ENCODE measurements at regions not wholly inside any gene's neighbourhood (a gene's known extent, or its start where the extent isn't known, plus 50 kb on each side); places are given as distances from the start of the nearest gene placed in this dataset.

DNA sequence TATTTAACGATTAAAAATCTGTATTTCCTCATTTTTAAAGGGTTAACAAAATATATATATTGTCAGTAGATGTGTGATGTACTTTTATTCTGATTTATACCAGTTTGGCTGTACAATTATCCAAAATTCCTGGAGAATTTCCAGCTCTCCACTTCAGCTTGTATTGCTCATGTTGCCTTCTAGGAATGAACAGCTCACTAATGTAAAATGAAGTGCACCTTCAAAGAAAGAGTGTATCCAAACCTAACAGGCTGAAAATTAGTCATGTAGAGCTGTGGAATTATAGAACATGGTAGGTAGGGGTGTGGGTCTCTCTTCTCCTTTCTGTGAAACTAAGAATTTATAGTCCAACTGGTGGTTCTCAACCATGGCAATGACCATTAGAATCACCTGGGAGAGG lies 362.0 kb downstream of the ETNK1 start:
- intact Hi-C loops (cut with DNase I; ENCODE audit: low total_unique reads) (no loop called here), in situ Hi-C loops (cut with MboI; ENCODE audit: low pct_ligation_motif_present in 1 of 4, low pct_unique_long_range_greater_than_20kb in 1 of 4, low sequenced_read_pairs in 3 of 4) (no loop called here)
- Histone ChIP-seq H3K27me3 (no peaks in the 10 kb centered on the region), H3K4me3 (no peak overlapping the region), H3K27ac (no peak overlapping the region), H3K36me3 (no peaks in the 10 kb centered on the region), H3K9me3 (no peaks in the 10 kb centered on the region), H3K4me1 (no peaks in the 10 kb centered on the region)
- TF ChIP-seq, protein P1, sequence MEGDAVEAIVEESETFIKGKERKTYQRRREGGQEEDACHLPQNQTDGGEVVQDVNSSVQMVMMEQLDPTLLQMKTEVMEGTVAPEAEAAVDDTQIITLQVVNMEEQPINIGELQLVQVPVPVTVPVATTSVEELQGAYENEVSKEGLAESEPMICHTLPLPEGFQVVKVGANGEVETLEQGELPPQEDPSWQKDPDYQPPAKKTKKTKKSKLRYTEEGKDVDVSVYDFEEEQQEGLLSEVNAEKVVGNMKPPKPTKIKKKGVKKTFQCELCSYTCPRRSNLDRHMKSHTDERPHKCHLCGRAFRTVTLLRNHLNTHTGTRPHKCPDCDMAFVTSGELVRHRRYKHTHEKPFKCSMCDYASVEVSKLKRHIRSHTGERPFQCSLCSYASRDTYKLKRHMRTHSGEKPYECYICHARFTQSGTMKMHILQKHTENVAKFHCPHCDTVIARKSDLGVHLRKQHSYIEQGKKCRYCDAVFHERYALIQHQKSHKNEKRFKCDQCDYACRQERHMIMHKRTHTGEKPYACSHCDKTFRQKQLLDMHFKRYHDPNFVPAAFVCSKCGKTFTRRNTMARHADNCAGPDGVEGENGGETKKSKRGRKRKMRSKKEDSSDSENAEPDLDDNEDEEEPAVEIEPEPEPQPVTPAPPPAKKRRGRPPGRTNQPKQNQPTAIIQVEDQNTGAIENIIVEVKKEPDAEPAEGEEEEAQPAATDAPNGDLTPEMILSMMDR (IDR thresholded peaks at IDR 0.05) = no peak
- TF ChIP-seq POLR2A (IDR thresholded peaks at IDR 0.05) (no peak), EP300 (IDR thresholded peaks at IDR 0.05; ENCODE audit: low read depth) (no peak), POLR2AphosphoS5 (IDR thresholded peaks at IDR 0.05) (no peak)
- WGBS, 2 donors (ENCODE audit: low coverage in 1 of 2) = 70 to 93% methylated on average over 1 of the region's 1 CpG
- no peak for DNase-seq

DNA sequence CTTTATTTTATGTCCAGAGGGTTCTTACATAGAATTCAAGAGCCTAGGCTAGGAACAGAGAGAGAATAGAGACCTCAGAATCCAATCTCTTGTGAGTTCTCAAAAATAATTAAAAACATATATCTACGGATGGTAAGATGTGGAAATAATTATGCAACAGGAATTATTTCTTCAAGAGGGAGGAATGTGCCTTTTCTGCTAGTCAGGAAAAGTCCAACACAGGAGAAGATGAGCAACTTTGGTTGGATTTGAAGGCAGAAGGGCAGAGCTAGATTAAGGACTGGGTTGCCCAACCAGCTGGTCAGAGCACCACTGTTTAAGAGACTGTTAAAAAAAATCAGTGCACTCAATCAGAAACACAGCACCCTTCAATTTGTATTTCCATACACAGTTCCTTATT lies 365.5 kb downstream of the ETNK1 start:
- in situ Hi-C loops (cut with MboI; ENCODE audit: low pct_ligation_motif_present in 1 of 4, low pct_unique_long_range_greater_than_20kb in 1 of 4, low sequenced_read_pairs in 3 of 4) (no loop called here), intact Hi-C loops (cut with DNase I; ENCODE audit: low total_unique reads) (no loop called here)
- Histone ChIP-seq H3K27me3 (no peaks in the 10 kb centered on the region), H3K27ac (no peak overlapping the region), H3K4me1 (no peaks in the 10 kb centered on the region), H3K9me3 (no peaks in the 10 kb centered on the region), H3K36me3 (no peaks in the 10 kb centered on the region), H3K4me3 (no peak overlapping the region)
- 76 to 100% methylated on average over 1 of the region's 1 CpG for WGBS, 2 donors (ENCODE audit: low coverage in 1 of 2)
- DNase-seq = no peak
- TF ChIP-seq, protein P1 (IDR thresholded peaks at IDR 0.05) = no peak
- TF ChIP-seq POLR2AphosphoS5 (IDR thresholded peaks at IDR 0.05) = no peak
- no peak for TF ChIP-seq EP300 (IDR thresholded peaks at IDR 0.05; ENCODE audit: low read depth)
- TF ChIP-seq POLR2A (IDR thresholded peaks at IDR 0.05) = no peak

DNA sequence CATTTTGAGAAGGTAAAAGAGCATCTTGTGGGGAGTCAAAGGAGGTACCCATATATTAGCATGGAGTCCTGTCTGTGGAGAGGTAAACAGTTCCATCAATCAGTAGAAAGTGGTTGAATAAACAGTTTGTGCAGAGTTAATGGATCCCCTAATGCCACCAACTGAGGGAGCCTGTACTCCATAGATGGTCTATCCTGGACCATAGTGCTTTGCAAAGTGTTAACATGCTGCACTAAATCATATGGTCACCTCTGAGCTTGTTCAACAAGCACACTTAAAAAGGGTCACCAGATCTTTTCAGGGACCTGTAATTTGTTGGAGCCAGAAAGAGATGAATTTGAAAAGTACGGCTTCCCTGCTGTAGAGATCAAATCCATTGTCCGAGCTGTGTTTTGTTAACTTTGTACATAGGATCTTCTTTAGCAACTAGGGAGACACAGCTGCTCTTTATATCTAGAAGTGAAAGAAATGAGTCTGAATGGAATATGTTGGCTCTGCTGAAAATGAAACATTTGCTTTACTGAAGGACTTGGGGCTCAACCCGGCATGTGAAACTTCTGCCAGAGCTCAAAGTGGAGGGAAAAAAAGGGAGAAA lies 366.4 kb downstream of the ETNK1 start:
- no peaks in the 10 kb centered on the region for H3K9me3 ChIP-seq
- TF ChIP-seq, protein P1 (IDR thresholded peaks at IDR 0.05) = no peak
- TF ChIP-seq POLR2AphosphoS5 (IDR thresholded peaks at IDR 0.05) = no peak
- TF ChIP-seq POLR2A (IDR thresholded peaks at IDR 0.05) = no peak
- no peak for TF ChIP-seq EP300 (IDR thresholded peaks at IDR 0.05; ENCODE audit: low read depth)
- in situ Hi-C loops (cut with MboI; ENCODE audit: low pct_ligation_motif_present in 1 of 4, low pct_unique_long_range_greater_than_20kb in 1 of 4, low sequenced_read_pairs in 3 of 4) (no loop called here), intact Hi-C loops (cut with DNase I; ENCODE audit: low total_unique reads) (no loop called here)
- no peak overlapping the region for H3K27ac ChIP-seq
- no peaks in the 10 kb centered on the region for H3K27me3 ChIP-seq
- DNase-seq = no peak
- no peaks in the 10 kb centered on the region for H3K4me1 ChIP-seq
- H3K36me3 ChIP-seq = no peaks in the 10 kb centered on the region
- no peak overlapping the region for H3K4me3 ChIP-seq
- 47 to 68% methylated on average over 1 to 3 of the region's 3 CpGs for WGBS, 2 donors (ENCODE audit: low coverage in 1 of 2)

DNA sequence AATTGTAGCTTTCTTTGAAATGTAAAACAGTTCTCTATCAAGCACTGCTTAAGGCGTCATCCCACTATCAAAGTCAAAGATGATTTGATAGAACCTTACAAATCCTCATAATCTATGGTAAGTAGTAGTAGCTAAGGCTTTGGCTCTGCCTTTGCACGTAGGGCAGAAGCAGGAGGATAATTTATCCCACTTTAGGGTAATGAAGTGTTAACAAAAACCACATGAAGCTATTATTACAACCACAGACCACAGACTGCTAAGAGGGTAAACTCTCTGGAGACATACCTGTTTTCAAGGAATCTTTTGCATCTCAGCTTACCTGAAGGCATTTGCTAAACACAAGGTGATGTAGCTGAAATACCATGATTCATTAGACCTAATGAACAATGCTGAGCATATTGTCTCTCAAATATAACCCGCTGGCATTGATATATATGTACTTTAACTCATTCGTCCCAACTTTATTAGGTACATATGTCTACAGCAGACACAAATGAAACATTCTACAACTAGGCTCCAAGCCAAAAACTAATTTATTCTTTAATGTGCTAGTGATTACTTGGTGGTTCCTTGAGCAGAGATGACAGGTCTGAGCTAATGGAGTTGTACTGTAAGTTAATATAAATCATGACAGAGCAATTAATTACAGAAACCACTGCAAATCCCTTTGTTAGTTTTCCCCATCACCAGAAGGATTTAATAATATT lies 368.8 kb downstream of the ETNK1 start:
- 68 to 69% methylated on average over 3 to 4 of the region's 4 CpGs for WGBS, 2 donors (ENCODE audit: low coverage in 1 of 2)
- intact Hi-C loops (cut with DNase I; ENCODE audit: low total_unique reads) = no loop called here

More for the DNA sequence above, 368.8 kb downstream of the ETNK1 start:
- Histone ChIP-seq H3K4me1 (no peaks in the 10 kb centered on the region), H3K27me3 (no peaks in the 10 kb centered on the region), H3K36me3 (no peaks in the 10 kb centered on the region), H3K27ac (no peak overlapping the region), H3K9me3 (no peaks in the 10 kb centered on the region), H3K4me3 (no peak overlapping the region)
- TF ChIP-seq POLR2A (IDR thresholded peaks at IDR 0.05) (no peak), POLR2AphosphoS5 (IDR thresholded peaks at IDR 0.05) (no peak), EP300 (IDR thresholded peaks at IDR 0.05; ENCODE audit: low read depth) (no peak)
- TF ChIP-seq, protein P1 (IDR thresholded peaks at IDR 0.05) = no peak
- DNase-seq = no peak
- in situ Hi-C loops (cut with MboI; ENCODE audit: low pct_ligation_motif_present in 1 of 4, low pct_unique_long_range_greater_than_20kb in 1 of 4, low sequenced_read_pairs in 3 of 4) = no loop called here
